Endothelial cell (in vitro differentiated cells): ENCODE measurements at regions not wholly inside any gene's neighbourhood (a gene's known extent, or its start where the extent isn't known, plus 50 kb on each side); places are given as distances from the start of the nearest gene placed in this dataset.

Source experiments
- DNase-seq: peaks from one replicate; pipeline ENCODE4 v3.0.0; 2021; ENCODE audit warnings: low spot score
- H3K27ac Mint-ChIP-seq: one replicate; pipeline ENCODE4 v1.8.0; 2021; ENCODE audit warnings: mixed read lengths, inconsistent platforms; ENCODE audit not compliant: unreplicated experiment
- H3K27me3 Mint-ChIP-seq: one replicate; pipeline ENCODE4 v1.8.0; 2021; ENCODE audit warnings: mild to moderate bottlenecking, moderate library complexity, mixed read lengths, inconsistent platforms; ENCODE audit not compliant: unreplicated experiment
- H3K36me3 Mint-ChIP-seq: one replicate; pipeline ENCODE4 v1.8.0; 2021; ENCODE audit warnings: mild to moderate bottlenecking, low read depth, mixed read lengths, inconsistent platforms; ENCODE audit not compliant: unreplicated experiment
- H3K4me1 Mint-ChIP-seq: one replicate; pipeline ENCODE4 v1.8.0; 2021; ENCODE audit warnings: mild to moderate bottlenecking, mixed read lengths, inconsistent platforms; ENCODE audit not compliant: unreplicated experiment
- H3K4me3 Mint-ChIP-seq: one replicate; pipeline ENCODE4 v1.8.0; 2021; ENCODE audit warnings: mild to moderate bottlenecking, mixed read lengths, inconsistent platforms; ENCODE audit not compliant: unreplicated experiment
- H3K9me3 Mint-ChIP-seq: one replicate; pipeline ENCODE4 v1.8.0; 2021; ENCODE audit warnings: mixed read lengths, inconsistent platforms; ENCODE audit not compliant: unreplicated experiment
- CTCF ChIP-seq: fragments of 200-600 bp; sonication (generic); IDR thresholded peaks from one replicate; pipeline ENCODE4 v1.5.0; 2021; ENCODE audit warnings: antibody characterized with exemption; ENCODE audit not compliant: unreplicated experiment

- Mint-ChIP-seq H3K4me1 (no peaks in the 10 kb centered on the region), H3K4me3 (no peak overlapping the region), H3K9me3 (no peaks in the 10 kb centered on the region), H3K27ac (no peak overlapping the region), H3K36me3 (peaks cover 10% of the 10 kb centered on the region), H3K27me3 (no peaks in the 10 kb centered on the region)
- no peak for DNase-seq
- no peak for TF ChIP-seq CTCF
Observed at GRCh38 chr21:31426235-31426797, 82.3 kb upstream of the TIAM1 start.

- no peak overlapping the region for H3K4me3 Mint-ChIP-seq
- no peaks in the 10 kb centered on the region for H3K9me3 Mint-ChIP-seq
- H3K27ac Mint-ChIP-seq: no peak overlapping the region
- TF ChIP-seq CTCF: no peak
- no peak for DNase-seq
- H3K27me3 Mint-ChIP-seq: no peaks in the 10 kb centered on the region
- H3K36me3 Mint-ChIP-seq: peaks cover 10% of the 10 kb centered on the region
- H3K4me1 Mint-ChIP-seq: no peaks in the 10 kb centered on the region
Observed at GRCh38 chr21:31425138-31425537, 81.1 kb upstream of the TIAM1 start.

GRCh38 chr21:31424058-31424457 is 80.0 kb upstream of the TIAM1 start:
- Mint-ChIP-seq H3K27ac (no peak overlapping the region), H3K36me3 (peaks cover 4% of the 10 kb centered on the region), H3K4me1 (no peaks in the 10 kb centered on the region), H3K27me3 (no peaks in the 10 kb centered on the region), H3K9me3 (no peaks in the 10 kb centered on the region), H3K4me3 (no peak overlapping the region)
- no peak for TF ChIP-seq CTCF
- no peak for DNase-seq

GRCh38 chr21:31420988-31421387 is 76.9 kb upstream of the TIAM1 start:
- no peak for TF ChIP-seq CTCF
- no peaks in the 10 kb centered on the region for H3K9me3 Mint-ChIP-seq
- peaks cover 9% of the 10 kb centered on the region for H3K36me3 Mint-ChIP-seq
- peaks cover 4% of the 10 kb centered on the region for H3K27me3 Mint-ChIP-seq
- no peaks in the 10 kb centered on the region for H3K4me1 Mint-ChIP-seq
- no peak overlapping the region for H3K27ac Mint-ChIP-seq
- DNase-seq: no peak
- H3K4me3 Mint-ChIP-seq: no peak overlapping the region

GRCh38 chr21:31420354-31420753 is 76.3 kb upstream of the TIAM1 start:
- Mint-ChIP-seq H3K27me3 (peaks cover 4% of the 10 kb centered on the region), H3K9me3 (no peaks in the 10 kb centered on the region), H3K4me3 (no peak overlapping the region), H3K4me1 (no peaks in the 10 kb centered on the region), H3K27ac (no peak overlapping the region), H3K36me3 (peaks cover 15% of the 10 kb centered on the region)
- no peak for TF ChIP-seq CTCF
- no peak for DNase-seq
